GM12873 (cell line): ENCODE measurements at regions not wholly inside any gene's neighbourhood (a gene's known extent, or its start where the extent isn't known, plus 50 kb on each side); places are given as distances from the start of the nearest gene placed in this dataset.

Experiments
- CTCF ChIP-seq: IDR thresholded peaks from 2 replicates; pipeline ENCODE4 v1.5.1; 2012; ENCODE audit warnings: low read depth, mild to moderate bottlenecking, moderate library complexity, low read length, control low read depth; ENCODE audit not compliant: insufficient read depth; ENCODE audit errors: missing control alignments

GRCh38 chr1:58845942-58846341 lies 62.1 kb upstream of the JUN start:
- TF ChIP-seq CTCF, result no peak

GRCh38 chr1:58848818-58849411 lies 65.1 kb upstream of the JUN start:
- no peak for TF ChIP-seq CTCF

- no peak for TF ChIP-seq CTCF
These were observed 65.7 kb upstream of the JUN start for GRCh38 chr1:58849551-58849950.

- TF ChIP-seq CTCF, result no peak
These were observed 66.8 kb upstream of the JUN start for GRCh38 chr1:58850636-58851035.

- no peak for TF ChIP-seq CTCF
These were observed 69.1 kb upstream of the JUN start for GRCh38 chr1:58852731-58853485.

- TF ChIP-seq CTCF, result no peak
These were observed 70.7 kb upstream of the JUN start for GRCh38 chr1:58854576-58854975.

- no peak for TF ChIP-seq CTCF
These were observed 71.7 kb upstream of the JUN start for GRCh38 chr1:58855274-58856165.
